AG04450 (cell line): ENCODE measurements at regions not wholly inside any gene's neighbourhood (a gene's known extent, or its start where the extent isn't known, plus 50 kb on each side); places are given as distances from the start of the nearest gene placed in this dataset.

Experiments used
- CTCF ChIA-PET: fragments of 300-600, 350-600 bp; formaldehyde crosslinking; extraction: SDS; loops from one replicate; lab custom pipeline; 2022; ENCODE audit warnings: antibody characterized with exemption, inconsistent platforms; lab: Charles Lee
- POLR2A ChIA-PET: fragments of 350-600 bp; formaldehyde crosslinking; extraction: SDS; loops from one replicate; lab custom pipeline; 2021; ENCODE audit warnings: antibody characterized with exemption, inconsistent platforms; lab: Yijun Ruan, JAX
- DNase-seq: peaks from one replicate; pipeline ENCODE4 v3.0.0-alpha.2; 2011; ENCODE audit warnings: low read depth, low spot score
- H3K27ac ChIP-seq: one replicate; pipeline ENCODE4 v1.5.1; 2012; ENCODE audit warnings: low read depth, low read length, control low read depth
- H3K27me3 ChIP-seq: one replicate; pipeline ENCODE4 v1.6.0; 2012; ENCODE audit warnings: low read length; ENCODE audit not compliant: control insufficient read depth, insufficient read depth
- H3K4me3 ChIP-seq: 2 replicates; pipeline ENCODE4 v1.5.1; 2011; ENCODE audit warnings: mild to moderate bottlenecking, low read depth, low read length, control low read depth
- H3K9me3 ChIP-seq: 2 replicates; pipeline ENCODE4 v1.5.1; 2012; ENCODE audit warnings: low read length; ENCODE audit not compliant: control insufficient read depth, insufficient read depth
- TF ChIP-seq, protein P1 (sequence below): IDR thresholded peaks from 2 replicates; pipeline ENCODE4 v1.5.1; 2011; ENCODE audit warnings: low read depth, low read length, control low read depth, inconsistent platforms

DNA sequence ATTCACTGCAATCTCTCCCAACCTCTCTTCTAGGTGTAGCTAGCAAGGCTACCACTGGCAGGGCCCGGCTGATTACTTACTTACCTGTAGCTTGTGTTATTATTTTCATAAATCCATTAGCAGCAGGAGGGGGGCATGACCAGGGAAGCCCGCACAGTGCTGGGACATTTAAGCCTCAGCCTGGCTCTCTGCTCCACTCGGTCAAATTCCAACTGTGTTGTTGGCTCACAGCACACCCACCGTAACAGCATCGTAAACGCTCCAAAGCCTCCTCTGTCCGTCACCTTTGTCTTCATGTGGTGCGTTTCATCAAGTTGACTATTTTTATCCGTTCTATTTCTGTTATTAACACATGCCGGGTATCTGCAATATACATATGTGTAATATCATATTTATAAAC, 264.7 kb downstream of the NSG2 start:
- Histone ChIP-seq H3K27me3 (peaks cover 10% of the 10 kb centered on the region), H3K4me3 (no peak overlapping the region), H3K27ac (no peak overlapping the region), H3K9me3 (no peaks in the 10 kb centered on the region; the same call in 1 of the 2 replicates)
- ChIA-PET POLR2A (no interaction called here), CTCF (interaction anchor here (1.0 to 5.5 kb wide), 7 partner anchors 9 to 1603 kb away, joined by 3 to 56 read pairs (median 7); partner anchors contain the start of gene NSG2)
- no peak for DNase-seq
- TF ChIP-seq, protein P1, sequence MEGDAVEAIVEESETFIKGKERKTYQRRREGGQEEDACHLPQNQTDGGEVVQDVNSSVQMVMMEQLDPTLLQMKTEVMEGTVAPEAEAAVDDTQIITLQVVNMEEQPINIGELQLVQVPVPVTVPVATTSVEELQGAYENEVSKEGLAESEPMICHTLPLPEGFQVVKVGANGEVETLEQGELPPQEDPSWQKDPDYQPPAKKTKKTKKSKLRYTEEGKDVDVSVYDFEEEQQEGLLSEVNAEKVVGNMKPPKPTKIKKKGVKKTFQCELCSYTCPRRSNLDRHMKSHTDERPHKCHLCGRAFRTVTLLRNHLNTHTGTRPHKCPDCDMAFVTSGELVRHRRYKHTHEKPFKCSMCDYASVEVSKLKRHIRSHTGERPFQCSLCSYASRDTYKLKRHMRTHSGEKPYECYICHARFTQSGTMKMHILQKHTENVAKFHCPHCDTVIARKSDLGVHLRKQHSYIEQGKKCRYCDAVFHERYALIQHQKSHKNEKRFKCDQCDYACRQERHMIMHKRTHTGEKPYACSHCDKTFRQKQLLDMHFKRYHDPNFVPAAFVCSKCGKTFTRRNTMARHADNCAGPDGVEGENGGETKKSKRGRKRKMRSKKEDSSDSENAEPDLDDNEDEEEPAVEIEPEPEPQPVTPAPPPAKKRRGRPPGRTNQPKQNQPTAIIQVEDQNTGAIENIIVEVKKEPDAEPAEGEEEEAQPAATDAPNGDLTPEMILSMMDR: no peak

DNA sequence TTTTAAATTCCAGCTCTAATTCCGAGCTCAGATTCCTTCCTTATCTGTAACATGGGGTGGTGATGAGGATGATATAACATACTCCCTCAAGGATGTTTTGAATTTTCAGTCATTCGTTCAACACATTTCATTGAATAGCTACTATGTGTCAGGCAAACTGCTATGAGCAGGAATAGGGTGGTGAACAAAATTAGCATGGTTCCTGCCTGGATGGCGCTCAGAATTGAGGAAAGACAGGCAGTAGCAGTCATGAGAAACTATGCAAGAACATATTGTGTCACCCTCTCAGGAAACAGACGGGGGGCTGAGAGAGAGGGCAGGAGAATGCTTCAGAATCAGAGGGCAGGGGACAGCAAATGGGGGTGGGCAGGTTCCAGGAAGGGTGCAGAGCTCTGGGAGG, 265.2 kb downstream of the NSG2 start:
- ChIA-PET CTCF (interaction anchor here (1.0 to 5.5 kb wide), 12 partner anchors 10 to 1604 kb away, joined by 3 to 56 read pairs (median 6); partner anchors contain the start of genes BOD1 and NSG2), POLR2A (no interaction called here)
- Histone ChIP-seq H3K27me3 (peaks cover 13% of the 10 kb centered on the region), H3K4me3 (no peak overlapping the region), H3K27ac (no peak overlapping the region), H3K9me3 (no peaks in the 10 kb centered on the region; the same call in 1 of the 2 replicates)
- no peak for DNase-seq
- TF ChIP-seq, protein P1: no peak

DNA sequence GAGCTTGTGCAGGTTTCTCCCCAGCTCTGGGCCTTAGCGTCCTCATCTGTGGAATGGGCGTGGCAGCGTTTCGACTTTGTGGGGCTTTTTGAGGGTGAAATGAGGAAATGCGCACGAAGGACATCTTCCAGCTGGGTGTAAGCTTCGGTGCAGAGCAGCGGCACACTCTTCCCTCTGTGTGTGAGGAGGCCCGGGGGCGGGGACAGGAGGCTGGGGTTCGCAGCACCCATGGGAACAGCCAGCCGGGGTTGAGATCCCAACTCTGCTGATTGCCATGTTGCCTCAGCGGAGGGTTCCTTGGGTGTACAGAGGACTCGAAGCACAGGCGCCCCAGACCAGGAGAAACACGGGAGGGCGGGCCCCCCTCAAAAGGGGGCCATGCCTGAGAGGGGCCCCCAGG, 265.6 kb downstream of the NSG2 start:
- POLR2A ChIA-PET: interaction anchor here (1.2 kb wide), 1 partner anchor 1017 kb away, joined by 3 read pairs; no protein-coding TSS in a partner anchor

DNA sequence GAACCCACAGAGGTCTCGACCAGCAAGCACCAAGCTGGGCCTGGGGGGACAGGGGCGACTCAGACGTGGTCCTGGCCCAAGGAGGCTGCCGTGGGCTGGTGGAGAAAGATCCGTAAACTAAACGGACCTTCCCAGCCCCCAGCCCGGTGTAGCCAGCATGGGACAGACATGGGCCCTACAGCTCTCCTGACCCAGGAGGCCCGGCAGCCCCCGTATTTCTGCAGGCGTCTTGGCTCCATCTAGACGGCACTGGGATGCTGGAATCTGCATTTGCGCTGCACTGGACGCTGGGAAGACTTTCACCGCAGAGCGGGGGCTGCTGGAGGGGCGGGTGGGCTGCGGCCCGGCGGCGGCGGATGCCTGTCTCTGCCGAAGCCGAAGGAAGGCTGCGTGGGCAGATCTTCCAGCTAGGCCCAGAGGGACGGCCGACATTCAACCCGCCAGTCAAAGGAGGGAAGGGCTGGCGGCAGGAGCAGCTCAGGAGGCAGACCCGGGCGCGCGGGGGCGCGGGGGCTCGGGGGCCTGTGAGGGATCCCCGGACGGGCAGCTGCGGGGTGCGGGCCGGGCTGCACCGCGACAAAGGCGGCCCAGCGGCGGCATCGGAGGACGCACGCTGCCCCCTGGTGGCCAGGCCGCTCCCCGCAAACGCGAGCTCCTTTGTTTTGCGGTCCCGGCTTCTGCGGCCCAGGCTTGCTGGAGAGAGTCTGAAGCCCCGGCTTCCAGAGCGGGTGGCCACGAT, 266.2 kb downstream of the NSG2 start:
- Histone ChIP-seq H3K4me3 (peak overlapping the region; percentile 47), H3K27me3 (peaks cover 13% of the 10 kb centered on the region), H3K9me3 (no peaks in the 10 kb centered on the region; the same call in 1 of the 2 replicates), H3K27ac (no peak overlapping the region)
- ChIA-PET CTCF (interaction anchor here (0.6 to 5.5 kb wide), 47 partner anchors 8 to 1605 kb away, joined by 3 to 56 read pairs (median 3); partner anchors contain the start of genes BOD1 and NSG2), POLR2A (interaction anchor here (0.5 to 1.2 kb wide), 4 partner anchors 17 to 1822 kb away, joined by 3 to 5 read pairs (median 3); no protein-coding TSS in a partner anchor)
- DNase-seq: no peak
- TF ChIP-seq, protein P1: peak; percentile 75

More for the DNA sequence above, 265.6 kb downstream of the NSG2 start:
- TF ChIP-seq, protein P1: no peak
- no peak for DNase-seq
- Histone ChIP-seq H3K27me3 (peaks cover 13% of the 10 kb centered on the region), H3K4me3 (no peak overlapping the region), H3K27ac (no peak overlapping the region), H3K9me3 (no peaks in the 10 kb centered on the region; the same call in 1 of the 2 replicates)
- CTCF ChIA-PET: interaction anchor here (0.6 to 5.5 kb wide), 30 partner anchors 7 to 1604 kb away, joined by 3 to 56 read pairs (median 5); partner anchors contain the start of genes BOD1 and NSG2

DNA sequence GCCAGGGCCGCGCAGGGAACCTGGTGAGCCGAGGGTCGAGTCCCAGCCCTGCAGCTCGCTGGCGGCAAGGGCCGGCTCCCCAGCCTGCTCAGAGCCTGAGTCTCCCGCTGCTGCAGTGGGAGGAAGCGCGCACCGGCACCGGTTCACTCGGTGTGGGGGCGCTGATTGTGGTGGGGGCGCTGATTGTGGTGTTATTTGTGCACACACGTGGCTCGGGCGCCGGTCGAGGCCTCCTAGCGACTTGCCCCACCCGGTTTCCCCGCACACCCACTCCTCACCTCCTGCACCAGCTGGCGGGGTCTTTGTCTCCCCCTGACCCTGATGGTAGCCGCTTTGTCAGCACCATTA, 266.7 kb downstream of the NSG2 start:
- no peak overlapping the region for H3K4me3 ChIP-seq
- POLR2A ChIA-PET: interaction anchor here (0.5 to 1.2 kb wide), 4 partner anchors 16 to 1821 kb away, joined by 3 to 5 read pairs (median 3); no protein-coding TSS in a partner anchor
- H3K27ac ChIP-seq: no peak overlapping the region
- CTCF ChIA-PET: interaction anchor here (0.6 to 5.5 kb wide), 35 partner anchors 9 to 1605 kb away, joined by 3 to 56 read pairs (median 4); partner anchors contain the start of genes BOD1 and NSG2
- peaks cover 13% of the 10 kb centered on the region for H3K27me3 ChIP-seq
- no peaks in the 10 kb centered on the region; the same call in 1 of the 2 replicates for H3K9me3 ChIP-seq
- TF ChIP-seq, protein P1: no peak
- no peak for DNase-seq
